Effector memory CD4-positive, alpha-beta T cell (primary cell): ENCODE measurements at regions not wholly inside any gene's neighbourhood (a gene's known extent, or its start where the extent isn't known, plus 50 kb on each side); places are given as distances from the start of the nearest gene placed in this dataset.
"Not testable (repeated sequence)": the region's sequence is repeated elsewhere in the genome, so short reads cannot be mapped to it uniquely, and the experiment has no call there.

Experiments
- DNase-seq, 3 donors: peaks; one replicate each; pipeline ENCODE4 v3.0.0-alpha.2; 2020
- H3K27ac ChIP-seq: 2 replicates; pipeline ENCODE4 v1.7.0; 2013; ENCODE audit warnings: mild to moderate bottlenecking, low read length, moderate library complexity; ENCODE audit not compliant: insufficient read depth, poor library complexity, severe bottlenecking
- H3K27me3 ChIP-seq: replicated peaks from 2 replicates; pipeline ENCODE4 v1.7.0; 2013; ENCODE audit warnings: mild to moderate bottlenecking, low read length; ENCODE audit not compliant: insufficient read depth, control insufficient read depth, poor library complexity, severe bottlenecking
- H3K36me3 ChIP-seq: 2 replicates; pipeline ENCODE4 v1.7.0; 2013; ENCODE audit warnings: mild to moderate bottlenecking, low read length, moderate library complexity; ENCODE audit not compliant: control insufficient read depth, insufficient read depth
- H3K4me1 ChIP-seq: 2 replicates; pipeline ENCODE4 v1.7.0; 2013; ENCODE audit warnings: low read length, mild to moderate bottlenecking; ENCODE audit not compliant: control insufficient read depth, insufficient read depth, poor library complexity, severe bottlenecking
- H3K4me3 ChIP-seq: 2 replicates; pipeline ENCODE4 v1.7.0; 2013; ENCODE audit warnings: low read length, low read depth, mild to moderate bottlenecking; ENCODE audit not compliant: insufficient read depth, poor library complexity, severe bottlenecking
- H3K9me3 ChIP-seq: 2 replicates; pipeline ENCODE4 v1.7.0; 2013; ENCODE audit warnings: mild to moderate bottlenecking, low read length, moderate library complexity; ENCODE audit not compliant: control insufficient read depth

DNA sequence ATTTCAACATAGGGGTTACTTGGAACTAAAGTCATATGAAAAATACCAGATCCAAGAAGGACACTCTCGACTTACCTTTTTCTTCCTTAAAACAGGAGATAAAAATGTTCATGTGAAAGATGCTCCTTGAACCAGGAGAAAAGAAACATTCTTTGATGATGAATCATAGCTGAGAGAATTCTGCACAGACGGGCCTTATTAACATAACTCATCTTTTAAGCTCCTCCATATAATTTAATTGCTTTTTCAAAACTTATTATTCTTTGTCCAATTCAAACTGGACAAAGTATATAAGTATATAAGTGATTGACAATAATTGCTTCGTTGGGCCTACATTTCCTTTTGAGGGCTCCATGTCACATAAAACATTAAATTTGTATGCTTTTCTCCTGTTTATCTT lies 945.2 kb upstream of the C9orf72 start:
- Histone ChIP-seq H3K4me1 (no peaks in the 10 kb centered on the region), H3K36me3 (no peaks in the 10 kb centered on the region), H3K4me3 (no peak overlapping the region), H3K27me3 (no peaks in the 10 kb centered on the region), H3K9me3 (no peaks in the 10 kb centered on the region), H3K27ac (no peak overlapping the region)
- DNase-seq: no peak

DNA sequence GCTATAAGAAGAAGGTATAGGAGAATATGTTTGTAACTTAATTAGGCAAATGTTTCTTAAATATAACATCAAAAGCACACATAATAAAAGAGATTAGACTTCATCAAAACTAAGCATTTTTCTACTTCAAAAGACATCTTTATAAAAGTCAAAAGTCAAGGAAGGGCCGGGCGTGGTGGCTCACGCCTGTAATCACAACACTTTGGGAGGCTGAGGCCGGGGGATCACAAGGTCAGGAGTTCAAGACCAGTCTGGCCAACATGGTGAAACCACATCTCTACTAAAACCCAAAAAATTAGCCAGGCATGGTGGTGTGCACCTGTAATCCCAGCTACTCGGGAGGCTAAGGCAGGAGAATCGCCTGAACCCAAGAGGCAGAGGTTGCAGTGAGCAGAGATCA lies 951.0 kb upstream of the C9orf72 start:
- H3K9me3 ChIP-seq, H3K4me3 ChIP-seq, H3K4me1 ChIP-seq, H3K36me3 ChIP-seq, H3K27me3 ChIP-seq, DNase-seq, H3K27ac ChIP-seq: not testable (repeated sequence)

- no peak for DNase-seq
- Histone ChIP-seq H3K4me3 (no peak overlapping the region), H3K27ac (no peak overlapping the region), H3K36me3 (no peaks in the 10 kb centered on the region), H3K4me1 (no peaks in the 10 kb centered on the region), H3K27me3 (no peaks in the 10 kb centered on the region), H3K9me3 (no peaks in the 10 kb centered on the region)
Observed at GRCh38 chr9:28528049-28528448, 954.8 kb upstream of the C9orf72 start.

DNA sequence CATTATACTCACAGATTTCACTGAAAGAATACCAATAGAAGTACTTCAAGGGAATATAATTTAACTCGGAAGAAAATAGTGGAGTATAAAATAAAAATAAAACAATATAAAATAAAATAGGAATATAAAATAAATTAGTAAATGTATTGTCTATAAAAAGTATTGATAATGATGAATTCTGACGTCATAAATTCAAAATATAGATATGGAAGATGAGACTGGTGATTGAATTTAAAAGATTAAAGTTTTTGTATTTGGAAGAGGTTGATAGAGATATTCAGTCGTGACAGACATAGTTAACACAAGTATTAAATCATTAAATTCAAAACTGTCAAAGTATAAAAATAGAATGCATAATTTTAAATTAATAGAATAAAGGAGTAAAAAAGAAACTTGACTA lies 964.9 kb upstream of the C9orf72 start:
- Histone ChIP-seq H3K27me3 (no peaks in the 10 kb centered on the region), H3K4me1 (no peaks in the 10 kb centered on the region), H3K9me3 (no peaks in the 10 kb centered on the region), H3K36me3 (no peaks in the 10 kb centered on the region), H3K27ac (no peak overlapping the region), H3K4me3 (no peak overlapping the region)
- DNase-seq: no peak

- DNase-seq: no peak
Observed at GRCh38 chr9:28539434-28540070, 966.3 kb upstream of the C9orf72 start.

GRCh38 chr9:28542928-28543327 lies 969.6 kb upstream of the C9orf72 start:
- H3K9me3 ChIP-seq: no peaks in the 10 kb centered on the region
- H3K4me1 ChIP-seq: no peaks in the 10 kb centered on the region
- H3K27me3 ChIP-seq: no peaks in the 10 kb centered on the region
- H3K4me3 ChIP-seq: no peak overlapping the region
- no peak for DNase-seq
- no peaks in the 10 kb centered on the region for H3K36me3 ChIP-seq
- no peak overlapping the region for H3K27ac ChIP-seq

More at GRCh38 chr9:28539434-28540070, 966.3 kb upstream of the C9orf72 start:
- Histone ChIP-seq H3K27me3 (no peaks in the 10 kb centered on the region), H3K4me1 (no peaks in the 10 kb centered on the region), H3K4me3 (no peak overlapping the region), H3K9me3 (no peaks in the 10 kb centered on the region), H3K27ac (no peak overlapping the region), H3K36me3 (no peaks in the 10 kb centered on the region)

- no peak for DNase-seq
- Histone ChIP-seq H3K27me3 (no peaks in the 10 kb centered on the region), H3K4me1 (no peaks in the 10 kb centered on the region), H3K9me3 (no peaks in the 10 kb centered on the region), H3K4me3 (no peak overlapping the region), H3K27ac (no peak overlapping the region), H3K36me3 (no peaks in the 10 kb centered on the region)
Observed at GRCh38 chr9:28547527-28547926, 974.2 kb upstream of the C9orf72 start.

DNA sequence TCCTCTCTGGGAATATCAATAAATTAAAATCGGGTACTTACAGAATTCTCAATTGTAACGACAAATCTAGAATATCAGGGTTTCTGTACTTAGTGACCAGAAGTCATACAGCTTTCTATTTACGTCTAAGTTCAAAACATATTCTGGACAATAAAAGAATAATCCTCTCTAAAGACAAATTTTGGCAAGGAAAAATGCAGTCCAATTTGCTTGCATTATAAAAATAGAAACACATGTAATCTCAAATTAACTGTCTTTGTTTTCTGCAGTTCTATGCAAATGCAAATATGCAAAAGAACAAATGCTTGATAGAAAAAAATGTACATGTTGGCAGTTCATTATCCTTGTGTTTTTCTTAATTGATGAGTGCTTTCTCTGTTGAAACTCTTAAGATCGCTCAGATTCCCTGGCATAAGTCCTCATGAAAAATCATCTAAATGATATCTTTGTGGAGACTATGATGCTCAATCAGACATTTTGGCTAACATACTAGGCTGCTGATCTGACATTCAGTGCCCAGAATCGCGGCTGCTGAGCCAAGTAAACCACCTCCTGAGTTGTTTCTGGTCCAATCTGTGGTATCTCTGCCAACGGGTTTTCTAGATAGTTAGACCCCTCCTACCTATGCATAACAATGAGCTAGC lies 990.1 kb upstream of the C9orf72 start:
- Histone ChIP-seq H3K4me1 (no peaks in the 10 kb centered on the region), H3K27ac (no peak overlapping the region), H3K27me3 (no peaks in the 10 kb centered on the region), H3K9me3 (no peaks in the 10 kb centered on the region), H3K36me3 (no peaks in the 10 kb centered on the region), H3K4me3 (no peak overlapping the region)
- DNase-seq: no peak

GRCh38 chr9:28583832-28584231 lies 1010.6 kb upstream of the C9orf72 start:
- no peak for DNase-seq

DNA sequence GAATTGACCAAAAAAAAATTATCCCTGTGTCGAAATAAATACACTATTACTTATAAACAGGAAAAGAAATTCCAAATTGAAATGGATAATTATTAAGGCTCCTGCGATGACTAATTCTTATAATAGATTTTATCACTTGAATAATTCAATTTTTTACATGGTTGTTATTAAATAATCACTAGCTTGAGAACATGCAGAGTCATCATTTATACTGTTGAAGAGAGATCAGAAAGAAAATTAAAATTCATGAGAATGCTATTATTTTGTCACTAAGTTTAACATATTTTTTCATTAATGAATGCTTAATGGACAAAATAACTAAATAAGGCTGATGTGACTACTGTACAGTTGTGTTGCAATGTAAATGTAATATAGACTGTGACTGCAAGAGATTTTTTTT lies 1011.3 kb upstream of the C9orf72 start:
- Histone ChIP-seq H3K4me3 (no peak overlapping the region), H3K27ac (no peak overlapping the region), H3K4me1 (no peaks in the 10 kb centered on the region), H3K9me3 (no peaks in the 10 kb centered on the region), H3K27me3 (no peaks in the 10 kb centered on the region), H3K36me3 (no peaks in the 10 kb centered on the region)
- no peak for DNase-seq

More at GRCh38 chr9:28583832-28584231, 1010.6 kb upstream of the C9orf72 start:
- no peaks in the 10 kb centered on the region for H3K9me3 ChIP-seq
- no peak overlapping the region for H3K27ac ChIP-seq
- no peaks in the 10 kb centered on the region for H3K27me3 ChIP-seq
- H3K4me3 ChIP-seq: no peak overlapping the region
- H3K4me1 ChIP-seq: no peaks in the 10 kb centered on the region
- H3K36me3 ChIP-seq: no peaks in the 10 kb centered on the region
